HG03354 (cell line): ENCODE measurements at regions not wholly inside any gene's neighbourhood (a gene's known extent, or its start where the extent isn't known, plus 50 kb on each side); places are given as distances from the start of the nearest gene placed in this dataset.
"Not testable (repeated sequence)": the region's sequence is repeated elsewhere in the genome, so short reads cannot be mapped to it uniquely, and the experiment has no call there.

ENCODE experiments used
- ATAC-seq: cut with Tn5 transposase; IDR thresholded peaks from one replicate; pipeline ENCODE4 v1.9.1; 2021; ENCODE audit warnings: mild to moderate bottlenecking; ENCODE audit not compliant: unreplicated experiment, poor library complexity, severe bottlenecking

DNA sequence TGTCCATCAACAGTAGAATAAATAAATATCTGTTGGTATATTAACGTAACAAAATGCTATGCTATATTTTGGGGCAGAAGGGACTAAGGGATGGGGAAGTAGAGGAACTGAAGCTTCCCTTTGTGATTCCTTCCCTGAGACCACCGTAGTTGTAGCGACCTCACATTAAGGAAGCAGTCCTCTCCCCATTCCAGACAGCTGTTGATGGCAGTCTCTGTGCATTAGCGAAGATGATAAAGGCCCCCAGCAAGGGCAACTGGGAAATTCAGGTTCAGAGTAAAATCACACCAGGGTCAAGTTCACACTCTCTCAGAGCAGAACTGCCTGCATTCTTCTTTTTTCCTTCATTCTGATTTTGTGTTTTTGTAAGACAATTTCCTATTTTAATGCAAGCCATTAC is 259.0 kb downstream of the MEX3B start:
- no peak for ATAC-seq

DNA sequence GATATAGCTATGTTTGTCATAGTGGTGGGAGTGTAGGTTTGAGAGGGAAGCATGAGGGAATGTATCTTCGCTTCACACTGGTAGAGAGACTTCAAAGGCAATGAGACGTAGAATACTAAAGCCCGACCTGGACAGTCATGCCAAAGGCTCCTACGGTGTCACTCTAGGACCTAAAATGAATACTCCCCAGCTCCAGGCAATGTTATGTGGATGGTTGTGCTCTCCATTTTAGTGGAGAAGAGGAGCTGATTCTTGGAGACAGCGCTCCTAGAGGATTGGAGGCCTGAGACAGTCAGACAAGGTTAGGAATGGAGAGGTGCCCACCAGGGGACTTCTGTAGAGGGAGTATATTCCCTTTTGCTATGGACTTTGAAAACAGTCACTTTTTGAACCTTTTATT is 260.1 kb downstream of the MEX3B start:
- ATAC-seq: no peak

DNA sequence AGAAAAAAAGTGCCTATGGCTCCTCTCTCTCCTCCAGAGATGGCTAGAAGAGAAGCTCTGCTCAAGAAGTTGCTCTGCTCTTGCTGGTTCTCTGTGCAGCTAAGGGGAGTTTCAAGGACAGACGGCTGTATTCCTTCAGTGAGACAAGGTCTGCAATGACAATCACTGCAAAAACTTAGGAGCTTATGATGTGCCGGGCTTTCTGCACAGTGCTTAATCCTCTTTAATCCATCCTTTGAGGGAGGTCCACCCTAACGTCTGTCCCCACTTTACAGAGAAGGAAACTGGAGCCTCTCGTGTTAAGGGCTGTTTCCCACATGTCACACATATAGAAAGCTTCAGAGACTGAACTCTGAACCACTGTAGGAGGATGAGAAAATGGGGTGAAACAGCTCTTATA is 260.6 kb downstream of the MEX3B start:
- ATAC-seq: no peak

DNA sequence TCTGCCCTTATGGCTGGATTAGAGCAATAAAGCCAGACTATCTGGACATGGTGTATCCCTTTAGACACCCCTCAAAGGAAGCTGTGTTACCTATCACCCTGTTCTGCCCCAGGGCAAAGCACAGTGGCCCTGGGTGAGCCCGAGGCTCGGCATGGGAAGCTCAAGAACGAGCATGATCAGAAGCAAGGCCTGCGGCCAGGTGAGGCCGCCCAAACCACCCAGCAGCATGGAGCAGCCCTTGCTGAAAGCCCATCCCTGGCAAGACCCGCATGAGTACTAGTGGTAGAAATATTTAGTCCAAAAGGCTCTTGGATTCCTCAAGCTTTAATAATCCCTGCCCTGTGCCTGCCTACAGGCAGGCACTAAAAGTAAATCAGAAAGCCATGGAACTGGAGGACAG is 261.1 kb downstream of the MEX3B start:
- no peak for ATAC-seq

DNA sequence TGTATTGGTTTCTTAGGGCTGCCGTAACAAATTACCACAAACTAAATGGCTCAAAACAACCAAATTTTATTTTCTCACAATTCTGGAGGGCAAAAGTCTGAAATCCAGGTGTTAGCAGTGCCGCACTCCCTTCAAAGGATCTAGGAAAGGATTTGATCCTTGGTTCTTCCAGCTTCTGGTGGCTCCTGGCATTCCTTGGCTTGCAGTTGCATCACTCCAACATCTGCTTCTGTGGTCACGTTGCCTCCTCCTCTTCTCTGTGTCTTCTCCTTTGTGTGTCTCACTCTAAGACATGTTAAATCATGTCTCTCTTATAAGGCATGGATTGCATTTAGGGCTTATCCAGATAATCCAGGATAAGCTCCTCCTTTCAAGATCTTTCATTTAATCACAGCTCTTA is 262.2 kb downstream of the MEX3B start:
- ATAC-seq: no peak

DNA sequence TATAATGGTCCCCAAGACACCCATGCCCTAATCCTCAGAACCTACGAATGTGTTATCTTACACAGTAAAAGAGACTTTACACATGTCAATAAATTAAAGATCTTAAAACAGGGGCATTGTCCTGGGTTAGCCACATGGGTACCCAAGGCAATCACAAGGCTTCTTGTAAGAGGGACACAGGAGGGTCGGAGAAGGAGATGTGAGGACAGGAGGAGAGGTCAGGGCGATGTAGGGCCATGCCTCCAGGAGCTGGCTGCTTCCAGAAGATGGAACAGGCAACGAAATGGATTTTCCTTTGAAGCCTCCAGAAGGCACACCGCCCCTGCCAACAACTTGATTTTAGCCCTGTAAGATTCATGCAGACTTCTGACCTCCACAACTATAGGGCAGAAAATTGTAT is 262.7 kb downstream of the MEX3B start:
- ATAC-seq: no peak

DNA sequence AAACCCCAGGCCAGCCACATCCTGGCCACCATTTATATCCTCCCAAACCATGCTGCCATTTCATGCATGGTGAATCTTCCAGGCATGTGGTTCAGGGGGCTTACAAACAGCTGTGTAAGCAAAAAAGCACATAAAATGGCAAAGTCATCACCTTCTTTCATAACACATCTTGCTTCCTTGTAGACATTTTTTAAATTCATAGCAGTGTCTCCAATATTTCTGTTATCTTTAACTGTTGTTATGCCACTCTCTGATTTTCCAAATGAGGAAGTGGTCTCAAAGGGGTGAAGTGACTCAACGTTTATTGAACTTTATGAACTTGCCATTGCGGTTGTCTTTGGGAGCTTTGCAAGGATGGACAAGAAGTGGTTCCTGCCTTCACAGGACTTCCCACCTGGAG is 264.4 kb downstream of the MEX3B start:
- ATAC-seq: no peak

DNA sequence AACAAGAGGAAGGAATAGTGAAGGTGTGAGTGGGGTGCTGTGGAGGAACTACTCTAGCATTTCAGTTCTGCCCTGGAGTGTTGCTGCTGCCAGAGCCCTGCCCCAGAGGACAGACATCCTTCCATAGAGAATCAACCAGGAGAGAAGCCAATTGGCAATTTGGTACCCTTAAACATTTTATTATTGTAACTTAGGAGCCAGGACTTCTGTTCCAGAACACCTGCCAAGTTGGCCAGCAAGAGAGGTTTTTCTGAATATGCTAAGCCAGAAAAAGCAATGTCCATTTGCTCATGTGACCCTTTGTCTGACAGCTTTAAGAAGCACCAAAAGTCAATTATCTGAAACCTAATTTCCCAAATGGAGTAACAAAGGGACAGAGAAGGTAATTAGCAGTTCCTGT is 264.9 kb downstream of the MEX3B start:
- ATAC-seq: no peak

DNA sequence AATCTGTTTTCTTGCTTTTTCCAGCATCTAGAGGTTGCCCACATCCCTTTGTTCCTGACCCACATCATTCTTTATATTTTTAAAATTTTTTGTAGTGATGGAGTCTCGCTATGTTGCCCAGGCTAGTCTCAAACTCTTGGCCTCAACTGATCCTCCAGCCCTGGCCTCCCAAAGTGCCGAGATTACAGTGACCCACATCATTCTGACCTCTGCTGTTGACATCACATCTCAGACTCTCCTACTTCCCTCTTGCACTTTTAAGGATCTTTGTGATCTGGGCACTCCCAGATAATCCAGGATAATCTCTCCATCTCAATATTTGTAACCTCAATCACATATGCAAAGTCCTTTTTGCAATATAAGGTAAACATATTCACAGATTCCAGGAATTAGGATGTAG is 266.6 kb downstream of the MEX3B start:
- ATAC-seq: no peak

DNA sequence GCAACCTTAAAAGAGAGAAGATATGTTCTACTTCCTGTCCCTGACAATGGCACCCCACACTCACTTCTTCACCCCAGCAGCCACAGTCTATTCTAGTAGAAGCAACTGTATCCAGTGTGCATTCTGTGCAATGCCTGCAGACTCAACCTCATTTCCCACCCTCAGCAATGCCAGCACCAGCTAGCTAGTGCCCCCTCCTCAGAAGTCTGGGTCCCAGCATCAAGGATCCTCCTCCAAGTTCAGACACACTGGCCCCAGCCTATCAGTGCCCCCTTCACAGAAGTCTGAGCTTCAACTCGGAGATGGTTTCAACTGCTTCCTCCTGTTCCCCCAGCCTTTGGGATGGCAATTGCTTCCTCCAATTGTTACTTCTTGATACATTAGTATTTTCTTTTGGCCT is 268.3 kb downstream of the MEX3B start:
- no peak for ATAC-seq

DNA sequence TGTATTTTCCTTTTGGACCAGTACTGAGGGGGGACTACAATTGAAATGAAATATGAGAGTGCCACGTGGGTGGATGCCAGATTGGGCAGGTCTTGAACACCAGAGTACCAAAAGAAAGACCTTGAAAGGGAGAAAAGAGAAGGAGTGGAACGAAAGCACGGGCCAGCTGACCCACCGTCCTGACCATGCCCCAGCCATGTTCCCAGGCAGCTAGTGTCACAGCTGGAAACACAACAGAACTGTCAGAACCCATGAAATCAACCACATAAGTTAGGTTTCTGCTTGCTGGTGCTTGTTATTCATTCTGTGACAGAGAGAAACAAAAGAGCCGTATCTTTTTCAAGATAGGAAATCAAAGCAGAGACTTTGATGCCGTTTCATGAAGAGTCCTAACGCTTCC is 268.8 kb downstream of the MEX3B start:
- no peak for ATAC-seq

DNA sequence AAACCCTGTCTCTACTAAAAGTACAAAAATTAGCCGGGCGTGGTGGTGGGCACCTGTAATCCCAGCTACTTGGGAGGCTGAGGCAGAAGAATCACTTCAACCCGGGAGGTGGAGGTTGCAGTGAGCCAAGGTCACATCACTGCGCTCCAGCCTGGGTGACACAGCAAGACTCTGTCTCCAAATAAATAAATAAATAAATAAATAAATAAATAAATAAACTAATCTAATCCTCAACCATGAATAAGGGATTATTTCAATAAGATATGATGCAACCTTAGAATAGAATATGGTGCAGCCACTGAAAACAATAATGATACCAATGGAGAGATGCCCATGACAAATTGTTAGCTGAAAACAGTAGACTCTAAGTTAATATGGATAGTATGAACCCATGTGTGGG is 270.0 kb downstream of the MEX3B start:
- not testable (repeated sequence) for ATAC-seq

DNA sequence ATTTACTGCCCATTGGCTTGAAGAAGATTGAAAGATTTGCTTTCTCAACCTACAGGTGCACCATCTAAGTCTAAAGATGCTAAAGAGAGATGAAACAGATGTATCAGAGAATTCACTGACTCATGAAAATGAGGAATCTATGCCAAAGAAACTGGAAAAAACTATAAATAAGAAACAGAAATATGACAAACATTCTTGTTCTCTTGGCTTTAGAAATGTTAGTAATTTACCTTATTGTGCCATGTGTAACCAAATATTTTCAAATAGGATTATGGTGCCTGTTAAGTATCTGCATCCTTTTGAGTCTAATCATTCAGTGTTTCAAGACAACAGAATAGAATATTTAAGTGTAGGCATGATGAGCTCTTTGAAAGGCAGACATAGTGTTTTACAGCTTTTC is 271.5 kb downstream of the MEX3B start:
- ATAC-seq: no peak

DNA sequence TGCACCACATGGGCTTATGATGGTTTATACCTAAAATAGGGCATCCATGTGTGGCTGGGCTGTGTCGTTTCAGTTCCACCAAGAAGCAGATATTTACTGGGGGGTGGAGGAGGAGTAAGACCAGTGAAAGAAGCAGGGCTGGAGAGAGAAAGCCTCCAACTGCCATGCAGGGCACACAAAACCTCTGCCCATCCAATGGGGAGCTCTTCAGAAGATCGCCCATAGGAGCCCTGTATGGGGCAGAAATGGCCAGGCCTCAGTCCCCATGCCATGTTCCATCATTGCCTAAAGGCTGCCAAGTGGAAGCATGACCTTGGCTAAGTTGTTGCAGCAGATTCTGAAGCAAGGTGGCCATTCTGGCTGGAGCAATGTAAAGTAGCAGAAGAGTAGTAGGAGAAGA is 277.0 kb downstream of the MEX3B start:
- ATAC-seq: no peak

DNA sequence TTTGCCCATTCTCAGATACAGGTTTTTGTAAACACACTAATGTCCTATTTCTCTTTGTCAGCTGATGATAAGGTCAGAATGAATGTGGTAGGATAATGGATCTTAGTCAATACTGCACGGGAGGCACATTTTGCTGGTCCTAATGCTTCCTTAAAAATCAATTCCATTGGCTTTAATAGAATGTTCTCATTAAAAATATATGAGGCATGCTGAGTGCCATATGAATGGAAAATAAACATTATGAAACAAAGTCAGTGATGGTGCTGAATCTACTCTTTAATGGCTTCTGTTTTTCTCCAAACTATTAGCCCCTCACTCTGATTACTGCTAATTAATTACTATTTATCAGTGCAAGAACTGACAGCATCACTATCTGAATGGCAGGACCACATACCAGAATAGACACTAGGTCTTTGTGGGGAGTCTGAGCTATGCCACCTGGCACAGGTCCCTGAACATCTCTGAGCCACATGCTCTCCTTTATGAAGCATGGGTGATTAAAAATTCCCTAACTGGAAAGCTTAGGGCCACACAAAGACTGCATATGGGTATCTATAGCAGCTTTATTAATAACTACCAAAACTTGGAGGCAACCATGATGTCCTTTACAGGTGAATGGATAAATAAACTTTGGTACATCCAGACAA is 278.9 kb downstream of the MEX3B start:
- ATAC-seq: no peak

DNA sequence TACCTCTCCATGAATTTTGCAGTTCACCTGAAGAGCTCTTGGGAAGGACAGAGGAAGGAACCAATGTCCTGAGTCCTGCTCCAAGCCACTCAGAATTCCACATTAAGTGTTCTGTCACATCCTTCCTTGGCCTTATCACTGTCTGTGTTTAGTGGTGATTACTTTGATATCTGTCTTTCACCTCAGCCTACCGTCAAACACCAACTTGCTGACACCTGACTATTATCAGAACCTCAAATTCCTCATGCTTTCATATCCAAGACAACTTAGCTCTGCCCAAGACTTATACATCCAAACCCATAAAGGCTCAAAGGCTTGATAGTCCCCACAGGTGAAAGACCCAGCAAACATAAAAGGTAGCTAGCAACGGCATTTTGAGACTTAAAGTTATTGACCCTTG is 280.0 kb downstream of the MEX3B start:
- no peak for ATAC-seq

DNA sequence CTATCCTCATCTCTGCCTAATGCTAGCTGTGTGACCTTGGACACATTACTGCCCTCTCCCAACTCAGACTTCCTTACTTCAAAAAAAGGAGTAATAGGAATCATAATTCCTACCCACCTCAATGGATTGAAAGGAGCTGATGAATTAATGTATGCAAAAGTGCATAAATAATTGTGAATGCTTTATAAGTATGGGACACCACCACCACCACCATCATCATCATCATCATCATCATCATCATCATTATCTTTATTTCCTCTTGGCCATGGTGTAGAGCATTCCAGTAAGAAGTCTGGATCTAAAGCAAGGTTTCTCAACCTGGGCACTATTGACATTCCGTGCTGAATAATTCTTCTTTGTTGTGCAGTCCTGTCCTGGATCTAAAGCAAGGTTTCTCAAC is 282.5 kb downstream of the MEX3B start:
- ATAC-seq: no peak

DNA sequence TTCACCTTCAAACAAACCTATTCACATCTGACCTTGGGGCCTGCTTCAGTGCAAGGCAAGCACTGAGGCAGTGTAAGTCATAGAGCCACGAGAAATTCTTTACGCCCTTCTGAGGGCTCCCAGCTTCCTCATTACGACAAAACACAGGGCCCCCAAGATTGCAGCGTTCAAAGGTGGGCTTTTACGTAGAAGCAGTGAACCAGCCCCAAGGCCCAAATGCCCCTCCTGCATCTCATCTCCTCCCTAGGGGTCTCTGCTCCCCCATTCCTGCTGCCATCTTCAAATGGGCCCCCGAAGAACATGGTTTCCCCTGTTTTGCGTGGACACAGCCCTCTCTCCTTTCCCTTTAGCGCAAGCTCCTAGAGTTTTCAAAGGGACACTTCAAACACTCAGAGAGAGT is 285.1 kb downstream of the MEX3B start:
- no peak for ATAC-seq

DNA sequence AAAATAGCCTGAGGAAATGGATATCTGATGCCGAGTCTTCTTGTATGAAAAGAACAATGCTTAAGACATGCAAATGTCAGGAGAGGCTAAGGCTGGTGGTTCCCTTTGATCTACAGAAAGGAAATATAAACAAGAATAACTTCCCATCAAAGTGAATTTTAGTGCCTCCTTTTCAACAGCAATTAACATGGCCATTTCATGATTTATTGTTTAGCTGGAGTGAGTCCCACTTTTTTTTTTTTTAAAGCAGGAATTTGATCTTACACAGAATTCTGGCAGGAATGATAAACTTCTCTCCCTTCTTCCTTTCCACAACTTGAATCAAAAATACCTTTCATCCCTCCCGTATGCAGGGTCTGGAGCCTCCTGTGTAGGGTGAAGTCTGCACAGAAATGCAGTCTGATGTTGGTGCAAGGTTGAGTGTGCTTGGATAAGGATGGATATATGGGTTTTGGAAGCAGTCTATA is 287.0 kb downstream of the MEX3B start:
- ATAC-seq: no peak

DNA sequence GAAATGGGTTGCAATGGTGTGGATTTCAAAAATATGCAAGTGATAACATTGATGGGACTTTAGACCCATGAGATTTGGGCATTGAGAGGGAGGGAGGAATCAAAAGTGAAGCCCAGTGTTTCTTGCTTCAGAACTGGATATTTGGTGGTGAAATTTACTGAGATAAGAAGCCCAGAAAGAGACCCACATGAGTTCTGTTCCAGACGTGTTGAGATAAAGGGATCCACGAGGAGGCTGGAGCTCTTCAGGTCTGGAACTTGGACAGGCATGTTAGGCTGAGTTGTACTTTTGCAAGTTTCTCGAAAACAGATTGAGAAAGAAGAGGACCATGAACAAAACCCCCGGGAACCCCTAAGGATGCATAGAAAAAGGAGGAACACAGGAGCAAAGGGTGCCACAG is 290.2 kb downstream of the MEX3B start:
- ATAC-seq: no peak

DNA sequence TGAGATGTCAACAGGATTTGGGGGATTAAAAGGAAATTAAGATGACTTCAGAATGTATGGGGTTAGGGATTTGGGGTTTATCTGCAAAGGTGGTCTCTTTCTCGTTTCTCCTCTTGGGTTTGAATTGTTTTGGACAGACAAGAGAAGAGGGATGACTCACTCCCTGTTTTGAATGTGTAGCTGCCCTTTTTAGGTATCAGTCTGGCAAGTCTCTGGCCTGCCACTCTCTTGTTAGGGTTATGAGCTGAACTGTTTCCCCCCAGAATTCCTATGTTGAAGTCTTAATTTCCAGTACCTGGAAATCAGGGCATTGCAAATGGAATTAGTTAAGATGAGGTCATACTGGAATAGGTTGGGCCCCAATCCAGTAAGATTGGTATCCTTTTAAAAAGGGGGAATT is 291.7 kb downstream of the MEX3B start:
- ATAC-seq: no peak

DNA sequence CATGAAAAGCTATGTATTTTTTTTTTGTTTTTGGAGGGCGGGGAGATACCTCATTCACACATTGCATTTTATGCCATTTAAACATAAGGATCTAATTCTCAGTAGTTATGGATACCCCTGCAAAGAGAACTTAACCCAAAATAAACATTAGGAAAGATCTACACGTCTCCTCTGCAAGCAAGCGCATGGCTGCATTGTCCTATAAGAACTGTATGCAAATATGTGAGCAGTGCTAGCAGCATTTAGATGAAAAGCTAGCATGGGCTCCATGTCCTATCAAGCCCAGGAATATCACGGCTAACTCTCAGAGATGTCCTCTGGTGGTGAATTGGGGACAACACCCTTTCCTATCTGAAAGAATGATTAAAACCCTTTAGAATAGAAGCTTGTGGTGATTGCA is 292.8 kb downstream of the MEX3B start:
- no peak for ATAC-seq
